HCT116 (cell line): ENCODE measurements at regions not wholly inside any gene's neighbourhood (a gene's known extent, or its start where the extent isn't known, plus 50 kb on each side); places are given as distances from the start of the nearest gene placed in this dataset.

Source experiments
- ATAC-seq: fragments of 200-7000 bp; cut with Tn5 transposase; 2 replicates; pipeline ENCODE4 v1.9.1; 2020; ENCODE audit warnings: mild to moderate bottlenecking, moderate library complexity
- BruUV-seq: library from RNA; stranded (reverse); fragments of 400-500 nt; replicated peaks from 2 replicates; lab custom pipeline; 2021; lab: Mats Ljungman, UMichigan
- CTCF ChIA-PET: fragments of 300-600 bp; sonication (Branson Sonifier 250); formaldehyde crosslinking; loops from one replicate; lab custom pipeline; 2021; ENCODE audit warnings: antibody characterized with exemption; lab: Charles Lee
- POLR2A ChIA-PET: fragments of 300-600, 350-600 bp; sonication (Branson Sonifier 250); formaldehyde crosslinking; loops from one replicate; lab custom pipeline; 2021; ENCODE audit warnings: antibody characterized with exemption; lab: Charles Lee
- RAD21 ChIA-PET, 2 experiments: fragments of 300-600 bp; sonication (Branson Sonifier 250); formaldehyde crosslinking; loops; one replicate each; lab custom pipeline; 2023; ENCODE audit warnings: low total read pairs in 2 of 2; ENCODE audit not compliant: uncharacterized antibody in 2 of 2, unreplicated experiment in 2 of 2, low non-redundant PET in 1 of 2; lab: Charles Lee
- DNase-seq: peaks from one replicate; pipeline ENCODE4 v3.0.0-alpha.2; 2010; ENCODE audit warnings: low read depth, low spot score
- H2AFZ ChIP-seq: fragments of 200-600 bp; shearing (Covaris generic), sonication (generic); 2 replicates; pipeline ENCODE4 v1.6.1; 2017; ENCODE audit warnings: low read depth, mixed run types, mixed read lengths, antibody characterized with exemption, low read length; ENCODE audit not compliant: poor library complexity, severe bottlenecking
- H3K27ac ChIP-seq: 2 replicates; pipeline ENCODE4 v1.5.1; 2012; ENCODE audit warnings: low read depth, low read length
- H3K27me3 ChIP-seq: fragments of 200-600 bp; sonication (generic); 2 replicates; pipeline ENCODE4 v1.6.1; 2016; ENCODE audit warnings: mixed run types, low read length, mixed read lengths; ENCODE audit not compliant: insufficient read depth
- H3K36me3 ChIP-seq, 2 experiments: fragments of 200-500 bp in 1 of 2; fragments of 200-600 bp in 1 of 2; sonication (Bioruptor generic) in 1 of 2; sonication (generic) in 1 of 2; 2 replicates each; pipeline versions ENCODE4 v1.5.1 to v1.6.1; 2014 to 2016; ENCODE audit warnings: low read length in 2 of 2, inconsistent platforms in 1 of 2, mixed read lengths in 1 of 2, mixed run types in 1 of 2; ENCODE audit not compliant: insufficient read depth in 2 of 2, control insufficient read depth in 1 of 2
- H3K4me1 ChIP-seq, 2 experiments: fragments of 200-600 bp in 1 of 2; sonication (generic) in 1 of 2; 2 replicates each; pipeline versions ENCODE4 v1.5.1 to v1.6.1; 2012 to 2017; ENCODE audit warnings: low read length in 2 of 2, inconsistent platforms in 1 of 2, mild to moderate bottlenecking in 1 of 2, mixed read lengths in 1 of 2, mixed run types in 1 of 2, moderate library complexity in 1 of 2; ENCODE audit not compliant: insufficient read depth in 2 of 2, control insufficient read depth in 1 of 2
- H3K4me2 ChIP-seq: fragments of 200-600 bp; sonication (generic); 2 replicates; pipeline ENCODE4 v1.6.1; 2017; ENCODE audit warnings: mixed run types, low read length, mixed read lengths
- H3K4me3 ChIP-seq, 2 experiments: fragments of 200-600 bp in 1 of 2; sonication (generic) in 1 of 2; replicated peaks in 1 of 2; 2 replicates each; pipeline ENCODE4 v1.5.1; 2011 to 2016; ENCODE audit warnings: low read length in 2 of 2, control low read depth in 1 of 2, low read depth in 1 of 2, mild to moderate bottlenecking in 1 of 2, mixed read lengths in 1 of 2, mixed run types in 1 of 2
- H3K79me2 ChIP-seq: fragments of 200-600 bp; sonication (generic); 2 replicates; pipeline ENCODE4 v1.6.1; 2017; ENCODE audit warnings: mild to moderate bottlenecking, mixed run types, low read length, moderate library complexity, mixed read lengths; ENCODE audit not compliant: insufficient read depth
- H3K9ac ChIP-seq: fragments of 200-600 bp; sonication (generic); 2 replicates; pipeline ENCODE4 v1.6.1; 2016; ENCODE audit warnings: low read length, mixed read lengths
- H3K9me2 ChIP-seq: fragments of 200-600 bp; sonication (generic), shearing (Covaris generic); 2 replicates; pipeline ENCODE4 v1.6.1; 2017; ENCODE audit warnings: mixed run types, mild to moderate bottlenecking, moderate library complexity; ENCODE audit not compliant: insufficient read depth
- H3K9me3 ChIP-seq, 2 experiments: fragments of 200-500 bp in 1 of 2; fragments of 200-600 bp in 1 of 2; sonication (Bioruptor generic) in 1 of 2; sonication (generic) in 1 of 2; 2 replicates each; pipeline ENCODE4 v1.6.1; 2014 to 2017; ENCODE audit warnings: low read length in 2 of 2, mixed read lengths in 2 of 2, inconsistent platforms in 1 of 2, low read depth in 1 of 2, mild to moderate bottlenecking in 1 of 2, mixed run types in 1 of 2, moderate library complexity in 1 of 2; ENCODE audit not compliant: control insufficient read depth in 1 of 2, insufficient read depth in 1 of 2
- H4K20me1 ChIP-seq: fragments of 200-600 bp; sonication (generic), shearing (Covaris generic); 2 replicates; pipeline ENCODE4 v1.6.1; 2017; ENCODE audit warnings: mixed run types, mild to moderate bottlenecking, moderate library complexity; ENCODE audit not compliant: insufficient read depth
- ATF3 ChIP-seq: IDR thresholded peaks from 2 replicates; pipeline ENCODE4 v1.6.1; 2012
- CTCF ChIP-seq, 3 experiments: fragments of 200-600 bp in 1 of 3; sonication (generic) in 1 of 3; IDR thresholded peaks in 2 of 3; conservative IDR thresholded peaks in 1 of 3; 2 replicates each; pipeline ENCODE4 v1.5.1; 2012 to 2017; ENCODE audit warnings: low read depth in 2 of 3, low read length in 2 of 3, antibody characterized with exemption in 1 of 3, borderline replicate concordance in 1 of 3, control low read depth in 1 of 3, mild to moderate bottlenecking in 1 of 3, mixed read lengths in 1 of 3, mixed run types in 1 of 3, moderate library complexity in 1 of 3; ENCODE audit not compliant: insufficient read depth in 1 of 3
- EGR1 ChIP-seq: IDR thresholded peaks from 2 replicates; pipeline ENCODE4 v1.6.1; 2012; ENCODE audit warnings: low read depth
- ELF1 ChIP-seq: IDR thresholded peaks from 2 replicates; pipeline ENCODE4 v1.6.1; 2012; ENCODE audit warnings: low read depth, borderline replicate concordance
- EZH2 ChIP-seq: fragments of 200-600 bp; sonication (generic); IDR thresholded peaks from 2 replicates; pipeline ENCODE4 v1.6.1; 2017; ENCODE audit warnings: antibody characterized with exemption, mixed run types
- EZH2phosphoT487 ChIP-seq: fragments of 200-600 bp; IDR thresholded peaks from 2 replicates; pipeline ENCODE4 v1.6.1; 2018; ENCODE audit warnings: antibody characterized with exemption, borderline replicate concordance
- JUND ChIP-seq: IDR thresholded peaks from 2 replicates; pipeline ENCODE4 v1.6.1; 2012
- MAX ChIP-seq: IDR thresholded peaks from 2 replicates; pipeline ENCODE4 v1.6.1; 2012
- POLR2A ChIP-seq: IDR thresholded peaks from 2 replicates; pipeline ENCODE4 v1.7.0; 2011; ENCODE audit warnings: borderline replicate concordance; ENCODE audit not compliant: insufficient read depth, insufficient read length; ENCODE audit errors: extremely low read depth
- RAD21 ChIP-seq: IDR thresholded peaks from 2 replicates; pipeline ENCODE4 v1.6.1; 2012; ENCODE audit warnings: low read depth, mild to moderate bottlenecking
- REST ChIP-seq: IDR thresholded peaks from 2 replicates; pipeline ENCODE4 v1.6.1; 2012; ENCODE audit warnings: low read depth
- SIN3A ChIP-seq: IDR thresholded peaks from 2 replicates; pipeline ENCODE4 v1.6.1; 2012; ENCODE audit warnings: low read depth
- SP1 ChIP-seq: IDR thresholded peaks from 2 replicates; pipeline ENCODE4 v1.6.1; 2012; ENCODE audit warnings: low read depth
- SRF ChIP-seq: IDR thresholded peaks from 2 replicates; pipeline ENCODE4 v1.6.1; 2012; ENCODE audit warnings: low read depth
- TCF7L2 ChIP-seq: IDR thresholded peaks from 2 replicates; pipeline ENCODE4 v1.7.0; 2011; ENCODE audit warnings: borderline replicate concordance, inconsistent platforms; ENCODE audit not compliant: insufficient read depth, insufficient read length; ENCODE audit errors: extremely low read depth
- YY1 ChIP-seq: IDR thresholded peaks from 2 replicates; pipeline ENCODE4 v1.6.1; 2011; ENCODE audit warnings: low read length, low read depth, moderate library complexity, mild to moderate bottlenecking; ENCODE audit not compliant: insufficient replicate concordance; ENCODE audit errors: extremely low read depth
- ZFX ChIP-seq: fragments of 450-650 bp; IDR thresholded peaks from 2 replicates; pipeline ENCODE4 v1.6.1; 2017
- intact Hi-C: fragments of 100-400 bp; cut with micrococcal nuclease; formaldehyde crosslinking; loops from 2 replicates; pipeline ENCODE4 v1.10.0; 2022

GRCh38 chr4:126960760-126961159 is 672.0 kb upstream of the INTU start:
- intact Hi-C loops, result no loop called here
- no peak overlapping the region for H2AFZ ChIP-seq
- H3K27ac ChIP-seq, result no peak overlapping the region
- no peak overlapping the region for H3K4me3 ChIP-seq
- no peaks in the 10 kb centered on the region for H3K27me3 ChIP-seq
- no peak overlapping the region for H3K4me2 ChIP-seq
- ChIA-PET POLR2A (no interaction called here), CTCF (no interaction called here), RAD21 (interaction anchor here in 1 of 2 experiments (0.5 kb wide), 1 partner anchor 774 kb away, joined by 3 read pairs; no protein-coding TSS in a partner anchor)
- no peak overlapping the region for H3K9ac ChIP-seq
- no peak for ATAC-seq
- no peaks in the 10 kb centered on the region for H3K79me2 ChIP-seq
- no peaks in the 10 kb centered on the region for H3K4me1 ChIP-seq
- no peaks in the 10 kb centered on the region for H3K9me2 ChIP-seq
- no peaks in the 10 kb centered on the region for H3K36me3 ChIP-seq
- no peaks in the 10 kb centered on the region for H4K20me1 ChIP-seq
- H3K9me3 ChIP-seq, result no peaks in the 10 kb centered on the region
- no TSS peak for BruUV-seq
- no peak for TF ChIP-seq ATF3
- no peak for TF ChIP-seq MAX
- no peak for TF ChIP-seq REST
- no peak for TF ChIP-seq EZH2
- TF ChIP-seq RAD21, result no peak
- TF ChIP-seq POLR2A, result no peak
- no peak for TF ChIP-seq TCF7L2
- TF ChIP-seq ELF1, result no peak
- TF ChIP-seq JUND, result no peak
- TF ChIP-seq EZH2phosphoT487, result no peak
- TF ChIP-seq ZFX, result no peak
- no peak for TF ChIP-seq EGR1
- TF ChIP-seq CTCF (IDR thresholded peaks at IDR 0.05 in 2 of 3, conservative IDR thresholded peaks at IDR 0.05 in 1 of 3; ENCODE audit: borderline replicate concordance in 1 of 3, insufficient read depth in 1 of 3, low read depth in 2 of 3, low read length in 2 of 3), result no peak
- no peak for TF ChIP-seq SIN3A
- TF ChIP-seq SP1, result no peak
- TF ChIP-seq YY1, result no peak
- no peak for TF ChIP-seq SRF
- no peak for DNase-seq
